ENCODE measurements at regions not wholly inside any gene's neighbourhood (a gene's known extent, or its start where the extent isn't known, plus 50 kb on each side); places are given as distances from the start of the nearest gene placed in this dataset.
"Not testable (repeated sequence)": the region's sequence is repeated elsewhere in the genome, so short reads cannot be mapped to it uniquely, and the experiment has no call there.

DNA sequence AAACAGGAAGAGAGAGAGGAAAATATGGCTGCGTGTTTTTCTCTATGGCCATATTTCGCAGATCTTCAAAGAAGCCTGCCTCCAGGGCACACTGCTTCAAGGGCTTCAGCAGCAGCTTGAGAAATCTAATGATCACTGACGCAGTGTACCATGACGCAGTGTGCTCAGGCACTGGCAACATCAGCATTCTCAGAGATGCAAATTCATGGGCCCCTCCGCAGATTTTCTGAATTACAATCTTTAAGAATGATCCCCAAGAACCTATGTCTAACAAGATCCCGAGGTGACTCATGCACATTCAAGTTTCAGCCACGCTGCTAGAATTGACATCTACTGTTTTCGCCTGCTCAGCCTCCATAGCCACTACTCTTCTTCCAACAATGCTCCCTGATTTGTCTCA lies 143.9 kb upstream of the ZNF366 start:
- DNase-seq (ENCODE audit: low read depth): no peak

DNA sequence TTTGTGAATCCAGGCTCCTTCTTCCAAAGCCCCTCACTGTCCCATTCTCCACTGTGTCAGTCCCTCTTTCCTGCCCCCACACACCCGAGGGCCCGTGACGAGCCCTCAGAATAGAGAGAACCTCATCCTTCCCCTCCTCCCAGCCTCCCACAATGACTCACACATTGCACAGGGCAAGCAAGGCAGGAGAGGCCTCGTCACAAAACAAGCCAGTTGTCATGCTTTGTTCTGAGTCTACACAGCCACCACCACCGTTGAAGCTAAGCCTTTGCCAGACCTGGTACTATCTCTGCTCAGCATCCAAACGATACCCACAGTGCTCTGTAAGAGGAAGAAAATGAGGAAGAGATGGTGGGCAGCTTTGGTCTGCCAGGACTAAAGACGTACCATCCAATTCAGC lies 142.2 kb upstream of the ZNF366 start:
- DNase-seq (ENCODE audit: low read depth): no peak

DNA sequence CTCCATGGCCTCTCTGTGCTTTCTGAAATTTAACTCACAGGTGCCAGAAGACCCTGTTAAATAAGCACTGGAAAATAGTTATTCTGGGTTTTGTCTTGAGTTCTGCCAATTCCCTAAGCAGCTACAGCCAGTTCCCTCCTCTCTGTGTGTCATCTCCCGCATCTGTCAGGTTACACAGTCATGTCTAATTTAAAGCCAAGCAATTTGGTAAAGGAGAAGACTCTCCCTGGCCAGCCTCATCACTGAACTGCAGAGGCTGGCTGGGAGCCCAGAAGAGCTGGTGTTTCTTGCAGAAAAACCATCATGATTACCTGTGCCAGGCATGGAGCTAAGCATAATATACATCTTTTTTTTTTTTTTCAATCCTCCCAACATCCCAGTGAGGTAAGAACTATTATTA lies 141.3 kb upstream of the ZNF366 start:
- DNase-seq (ENCODE audit: low read depth): no peak

DNA sequence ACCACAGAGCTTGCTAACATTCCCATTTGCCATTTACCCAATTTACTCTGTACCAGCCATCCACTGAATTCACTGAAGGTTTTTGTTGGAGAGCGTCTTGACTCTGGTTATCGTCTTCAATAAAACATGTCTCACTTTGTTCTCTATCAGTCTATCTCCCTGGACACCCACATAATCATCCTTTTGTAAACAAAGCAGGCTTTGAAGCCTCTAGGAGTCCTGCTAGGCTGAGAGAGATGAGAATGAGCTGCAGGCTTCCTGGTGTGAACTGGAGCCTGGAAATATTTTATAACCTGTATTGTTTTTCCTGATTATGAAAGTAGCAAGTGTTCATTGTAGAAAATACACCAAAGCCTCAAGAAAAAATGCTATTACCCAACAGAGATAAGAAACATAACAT lies 140.6 kb upstream of the ZNF366 start:
- DNase-seq (ENCODE audit: low read depth): no peak

DNA sequence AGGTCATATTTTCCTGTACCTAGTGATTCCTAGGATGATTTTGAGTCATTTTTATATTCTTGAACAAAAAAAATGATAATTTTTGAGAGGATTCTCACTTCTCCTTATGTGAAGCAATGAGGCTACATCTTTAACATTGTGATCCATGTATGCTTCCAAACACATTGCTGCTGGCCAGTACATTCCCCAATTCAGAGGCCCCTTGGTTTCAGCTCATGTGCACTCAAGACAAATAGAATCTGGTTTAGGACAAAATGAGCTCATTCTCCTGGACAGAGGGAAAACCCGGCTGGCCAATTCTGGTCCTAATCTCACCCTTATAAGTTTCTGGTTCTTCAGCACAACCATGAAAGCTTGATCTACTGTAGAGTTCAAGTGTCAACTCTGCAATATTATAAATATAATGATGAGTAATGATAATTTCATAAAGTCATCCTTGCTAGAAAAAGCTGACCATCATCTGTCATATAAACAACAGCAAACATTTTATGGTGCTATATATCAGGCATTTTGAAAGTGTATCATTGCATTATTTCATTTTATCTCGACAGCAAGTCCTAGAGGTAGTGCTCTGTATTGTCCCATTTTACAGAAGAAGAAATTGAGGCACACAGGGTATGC lies 139.1 kb upstream of the ZNF366 start:
- DNase-seq (ENCODE audit: low read depth): no peak

DNA sequence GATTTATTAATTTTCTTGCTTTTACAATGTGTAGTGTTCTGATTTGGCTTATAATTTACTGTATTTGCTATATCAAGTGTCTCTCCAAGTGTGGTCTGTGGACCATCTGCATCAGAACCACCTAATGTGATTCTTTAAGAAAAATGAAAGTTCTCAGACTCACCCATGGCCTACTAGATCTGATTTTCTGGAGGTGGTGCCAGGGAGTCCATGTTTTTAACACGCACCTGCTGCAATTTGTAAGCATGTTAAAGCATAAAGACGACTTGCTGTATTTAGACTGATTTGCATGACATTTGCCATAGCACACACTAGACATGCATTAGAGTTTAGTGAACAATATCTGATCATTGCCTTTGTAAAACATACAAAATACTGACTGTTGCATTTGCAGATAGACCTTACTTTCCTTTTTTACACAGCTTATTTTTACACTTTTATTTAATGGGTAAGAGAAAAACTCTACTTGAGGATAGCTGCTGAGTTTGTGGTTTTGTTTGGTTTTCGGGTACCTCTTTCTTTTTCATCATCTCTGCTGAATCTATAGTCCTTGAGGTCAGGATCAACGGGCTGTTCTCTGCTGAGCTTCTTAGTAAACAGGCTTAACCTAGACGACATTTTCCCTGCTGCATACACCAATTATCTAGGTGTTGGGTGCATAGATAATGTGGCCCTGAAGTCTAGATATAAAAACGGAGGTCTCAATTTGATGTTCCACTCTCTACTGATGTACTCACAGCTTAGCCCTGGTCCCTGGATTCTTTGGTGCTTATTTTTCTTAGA lies 138.0 kb upstream of the ZNF366 start:
- DNase-seq (ENCODE audit: low read depth): no peak

DNA sequence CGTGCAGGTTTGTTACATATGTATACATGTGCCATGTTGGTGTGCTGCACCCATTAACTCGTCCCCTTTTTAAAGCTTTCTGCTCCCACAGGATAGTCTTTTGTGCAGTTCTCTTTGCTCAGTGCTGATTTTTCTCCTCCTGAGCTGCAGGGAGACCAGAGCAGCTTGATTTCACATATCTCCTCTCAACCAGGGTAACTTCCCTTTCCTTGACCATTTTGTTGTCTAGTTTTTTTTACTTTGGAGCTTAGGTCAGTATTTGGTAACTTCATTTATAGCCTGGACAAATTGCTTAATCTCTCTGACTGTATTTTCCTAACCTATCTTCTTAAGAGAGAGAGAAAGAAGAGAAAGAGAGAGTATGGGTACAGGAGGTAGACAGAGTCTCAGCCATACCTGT lies 137.1 kb upstream of the ZNF366 start:
- DNase-seq (ENCODE audit: low read depth): no peak

DNA sequence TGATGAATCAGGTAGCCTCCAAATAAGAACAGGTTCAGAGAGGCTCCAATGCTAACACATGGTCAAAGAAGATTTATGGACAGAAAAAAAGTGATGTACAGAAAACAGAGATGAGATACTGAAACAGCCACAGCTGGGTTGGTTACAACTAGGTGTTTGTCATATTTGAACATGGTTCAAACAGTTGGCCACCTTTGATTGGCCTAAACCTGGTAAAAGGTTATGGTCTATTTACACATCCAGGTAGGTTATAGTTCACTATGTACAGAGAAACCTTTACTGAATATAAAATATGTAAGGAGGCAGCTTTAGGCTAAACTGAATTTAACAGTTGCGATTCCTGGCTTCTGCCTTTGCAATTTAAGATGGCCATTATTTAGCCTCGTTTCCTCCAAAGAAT lies 134.0 kb upstream of the ZNF366 start:
- DNase-seq (ENCODE audit: low read depth): no peak

DNA sequence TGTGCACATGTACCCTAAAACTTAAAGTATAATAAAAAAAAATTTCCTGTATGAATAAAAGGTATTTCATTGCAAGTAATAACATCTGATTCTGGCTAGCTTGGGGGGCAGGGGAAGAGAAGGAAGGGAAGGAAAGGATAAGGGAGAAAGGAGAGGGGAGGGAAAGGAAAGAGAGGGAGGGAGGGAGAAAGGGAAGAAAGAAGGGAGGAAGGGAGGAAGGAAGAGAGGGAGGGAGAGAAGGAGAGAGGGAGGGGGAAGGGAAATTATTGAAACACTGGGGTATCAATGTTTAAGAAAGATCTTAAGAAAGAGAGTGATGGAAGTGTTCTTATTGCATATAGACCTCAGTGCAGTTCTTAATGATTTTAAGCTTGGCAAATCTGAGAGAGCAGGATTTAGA lies 129.8 kb upstream of the ZNF366 start:
- DNase-seq (ENCODE audit: low read depth): no peak

DNA sequence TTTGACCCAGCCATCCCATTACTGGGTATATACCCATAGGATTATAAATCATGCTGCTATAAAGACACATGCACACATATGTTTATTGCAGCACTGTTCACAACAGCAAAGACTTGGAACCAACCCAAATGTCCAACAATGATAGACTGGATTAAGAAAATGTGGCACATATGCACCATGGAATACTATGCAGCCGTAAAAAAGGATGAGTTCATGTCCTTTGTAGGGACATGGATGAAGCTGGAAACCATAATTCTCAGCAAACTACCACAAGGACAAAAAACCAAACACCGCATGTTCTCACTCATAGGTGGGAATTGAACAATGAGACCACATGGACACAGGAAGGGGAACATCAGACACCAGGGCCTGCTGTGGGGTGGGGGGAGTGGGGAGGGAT lies 129.4 kb upstream of the ZNF366 start:
- DNase-seq (ENCODE audit: low read depth): not testable (repeated sequence)

DNA sequence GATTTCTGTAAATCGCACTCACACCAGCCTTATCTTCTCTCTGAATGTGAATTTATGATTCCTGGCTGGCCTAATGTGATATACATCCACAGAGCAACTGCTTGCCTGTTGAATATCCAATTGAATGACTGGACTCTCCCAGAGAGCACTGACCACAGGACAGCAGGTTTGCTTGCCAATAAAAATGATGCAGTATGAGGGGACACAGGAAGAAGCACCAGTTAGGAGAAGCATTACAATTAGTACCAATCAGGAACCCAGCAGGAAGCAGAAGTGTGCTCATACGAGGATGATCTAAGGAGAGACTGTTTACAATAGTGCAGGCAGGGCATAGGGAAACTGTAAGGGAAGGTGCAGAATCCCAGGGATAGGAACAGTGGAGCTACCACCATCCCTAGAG lies 127.2 kb upstream of the ZNF366 start:
- no peak for DNase-seq (ENCODE audit: low read depth)

DNA sequence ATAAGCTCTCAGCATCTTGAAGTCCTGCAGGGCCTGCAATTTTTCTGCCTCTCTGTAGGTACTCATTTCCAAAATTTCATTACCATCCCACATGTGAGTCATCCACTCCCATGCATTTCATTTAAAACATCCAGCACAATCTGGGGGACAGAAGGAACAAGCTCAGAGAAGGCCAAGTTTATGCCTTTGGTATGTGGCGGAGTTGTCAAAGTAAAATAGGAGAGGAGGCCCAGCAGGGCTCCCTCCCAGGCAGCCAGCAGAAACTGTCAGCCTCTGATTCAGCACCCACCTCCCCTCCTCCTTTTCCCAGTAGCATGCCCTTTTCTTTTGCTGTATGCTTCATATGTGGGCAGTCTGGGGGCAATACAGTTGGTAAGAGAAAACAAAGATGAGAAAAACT lies 126.4 kb upstream of the ZNF366 start:
- DNase-seq (ENCODE audit: low read depth): no peak

DNA sequence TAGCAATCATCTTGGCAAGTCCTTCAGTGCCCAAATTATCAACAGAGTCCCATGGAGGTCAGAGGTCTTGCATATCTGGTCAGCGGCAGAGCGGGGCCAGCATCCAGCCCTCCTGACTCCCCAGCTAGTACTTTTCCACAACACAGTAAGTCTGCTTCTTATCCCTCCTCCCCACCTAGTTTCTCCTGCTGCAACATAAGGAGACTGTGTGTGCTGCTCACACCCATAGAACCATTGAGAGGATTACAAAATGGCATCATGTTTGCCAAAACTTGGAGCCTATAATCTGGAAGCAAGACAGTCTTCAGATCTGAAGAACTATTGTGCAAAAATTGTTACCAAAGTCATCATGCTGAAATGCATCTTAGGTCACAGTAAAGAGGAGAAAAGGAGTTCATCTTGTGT lies 125.8 kb upstream of the ZNF366 start:
- DNase-seq (ENCODE audit: low read depth): no peak

DNA sequence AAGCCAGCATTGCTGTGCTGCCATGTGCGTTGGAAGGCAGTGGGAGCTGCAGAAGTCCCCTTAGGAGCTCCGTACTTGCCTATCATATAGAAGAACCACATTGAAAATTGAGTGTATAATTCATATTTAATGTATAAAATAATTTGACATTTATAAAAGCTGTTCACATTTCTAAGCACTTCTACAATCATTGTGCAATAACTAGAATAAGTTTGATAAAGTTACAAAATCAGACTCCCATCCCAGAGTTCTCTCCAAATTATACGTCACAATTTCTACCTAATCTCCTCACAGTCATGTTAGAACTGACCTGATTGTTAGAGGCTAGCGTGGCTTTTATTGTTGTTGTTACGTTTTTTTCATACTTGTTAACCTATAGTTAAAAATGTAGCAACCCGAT lies 123.5 kb upstream of the ZNF366 start:
- DNase-seq (ENCODE audit: low read depth): no peak

DNA sequence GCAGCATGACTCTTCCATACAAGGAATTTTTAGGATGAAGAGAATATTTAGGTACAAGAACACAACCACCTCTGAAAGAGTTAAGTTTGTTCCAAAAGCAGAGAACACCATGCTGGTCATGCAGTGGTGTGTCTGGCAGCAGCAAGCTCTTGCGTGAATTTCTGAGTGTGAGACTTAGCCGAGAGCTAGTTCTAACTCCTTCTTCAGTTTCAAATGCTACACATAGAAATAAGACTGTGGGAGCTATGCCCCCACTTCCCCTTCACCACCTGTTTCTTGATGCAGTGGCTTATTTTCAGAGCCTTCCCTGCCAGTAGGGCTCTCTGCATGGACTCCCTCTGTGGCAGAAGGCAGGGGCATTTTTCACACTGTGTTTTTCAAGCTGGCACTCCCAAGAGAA lies 122.9 kb upstream of the ZNF366 start:
- DNase-seq (ENCODE audit: low read depth): no peak

DNA sequence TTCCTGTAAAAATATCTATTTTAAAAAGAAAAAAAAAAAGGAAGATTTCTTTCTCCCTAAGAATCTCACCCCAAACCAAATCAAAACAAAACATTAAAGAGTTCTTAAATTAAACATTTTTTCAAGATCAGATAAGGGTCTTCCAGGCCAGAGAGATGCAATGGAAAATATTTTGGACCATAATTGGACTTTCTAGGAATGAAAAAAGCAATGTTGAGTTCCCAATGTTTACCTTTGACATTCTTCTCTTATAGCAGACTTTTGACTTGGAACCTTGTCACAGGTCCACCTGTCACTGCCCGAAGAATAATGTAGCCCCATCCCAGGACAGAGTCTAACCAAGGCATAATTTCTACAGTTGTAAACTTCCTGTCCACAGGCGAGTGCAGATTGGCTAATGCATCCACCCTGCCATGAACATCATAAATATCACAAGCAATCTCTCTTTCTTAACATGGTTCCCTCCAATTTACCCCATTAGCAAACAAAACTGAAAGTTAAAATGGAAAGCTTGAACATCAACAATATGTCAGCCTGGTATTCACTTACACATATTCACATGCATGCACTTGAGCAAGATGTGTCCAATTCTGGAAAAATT lies 121.7 kb upstream of the ZNF366 start:
- no peak for DNase-seq (ENCODE audit: low read depth)

DNA sequence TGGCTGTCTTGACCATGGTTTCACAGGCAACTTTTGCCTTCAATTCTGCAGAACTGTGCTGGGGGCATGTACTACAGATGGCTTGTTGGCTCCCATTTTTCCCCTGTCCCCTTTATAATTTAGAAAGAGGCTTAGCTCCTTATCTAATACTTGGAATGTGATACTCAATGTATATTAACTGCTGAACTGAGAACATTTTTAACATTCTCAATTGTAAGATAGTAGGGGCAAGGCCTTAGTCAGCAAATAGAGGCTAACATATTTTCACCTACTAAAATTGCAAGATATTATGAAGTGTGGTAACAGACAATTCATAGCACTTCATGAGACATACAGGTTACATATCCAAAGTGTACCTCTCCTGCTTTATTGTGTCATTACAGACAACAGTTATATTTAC lies 118.1 kb upstream of the ZNF366 start:
- no peak for DNase-seq (ENCODE audit: low read depth)

DNA sequence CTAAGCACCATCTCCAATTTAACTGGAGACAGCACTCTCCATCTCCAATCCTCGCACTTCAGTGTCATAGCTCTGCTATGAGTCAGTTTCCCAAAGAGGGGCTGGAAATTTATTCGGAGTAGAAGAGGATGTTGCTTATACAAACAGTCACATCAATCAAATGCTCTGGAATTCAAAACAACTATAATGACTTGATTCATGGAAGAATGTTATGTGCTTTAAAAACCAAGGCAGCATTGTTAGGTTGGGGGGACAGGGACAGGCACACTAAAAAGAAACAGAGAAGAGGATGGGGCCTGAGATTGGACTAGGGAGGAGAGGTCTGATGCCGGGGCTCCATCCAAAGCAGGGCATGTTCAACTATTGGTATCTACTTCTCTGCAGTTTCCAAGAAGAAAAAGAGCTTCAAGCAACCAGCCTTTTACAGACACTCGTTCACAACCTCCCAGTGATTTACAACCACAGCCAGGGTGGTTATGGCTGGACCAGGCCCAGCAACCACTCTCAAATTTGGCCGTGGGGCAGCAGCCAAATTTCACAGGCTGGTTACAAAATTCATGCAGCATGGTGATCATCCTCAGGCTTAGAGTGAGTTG lies 117.5 kb upstream of the ZNF366 start:
- no peak for DNase-seq (ENCODE audit: low read depth)

DNA sequence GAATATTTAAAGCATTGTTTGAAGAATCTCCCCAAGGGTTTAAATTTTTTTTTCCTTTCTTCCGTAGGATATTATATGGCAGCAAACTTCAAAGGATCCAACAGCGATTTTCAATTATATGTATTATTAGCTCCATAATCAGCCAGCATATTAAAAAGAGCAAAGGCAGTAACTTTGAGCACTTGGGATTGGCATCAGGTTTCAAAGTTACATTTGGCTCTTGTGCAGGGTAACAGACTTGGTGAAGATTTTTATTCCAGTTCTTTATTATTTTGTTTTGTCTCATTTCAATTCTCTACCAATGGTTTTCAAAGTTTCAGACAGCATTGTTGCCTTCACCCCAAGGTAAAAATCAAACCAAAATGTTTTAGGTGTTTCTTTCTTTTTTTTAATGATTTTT lies 116.7 kb upstream of the ZNF366 start:
- DNase-seq (ENCODE audit: low read depth): no peak

DNA sequence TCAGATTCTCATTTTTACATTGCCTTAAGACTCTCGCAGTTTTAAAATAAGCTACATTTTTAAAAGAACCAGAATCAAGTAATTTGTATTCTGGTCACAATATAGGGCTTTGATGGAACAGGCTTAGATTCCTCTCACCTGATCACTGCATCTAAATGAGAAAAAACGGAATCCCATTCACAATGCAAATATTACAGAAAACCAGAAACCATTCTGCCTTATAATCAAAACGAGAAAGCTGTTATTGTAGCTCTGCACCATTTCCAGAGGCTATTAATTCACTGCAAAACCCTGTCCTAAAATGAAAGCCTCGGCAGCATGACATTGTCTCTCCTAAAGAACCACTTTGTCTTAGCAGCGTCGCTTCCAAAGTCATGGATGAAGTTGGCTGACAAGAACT lies 116.1 kb upstream of the ZNF366 start:
- DNase-seq (ENCODE audit: low read depth): no peak

DNA sequence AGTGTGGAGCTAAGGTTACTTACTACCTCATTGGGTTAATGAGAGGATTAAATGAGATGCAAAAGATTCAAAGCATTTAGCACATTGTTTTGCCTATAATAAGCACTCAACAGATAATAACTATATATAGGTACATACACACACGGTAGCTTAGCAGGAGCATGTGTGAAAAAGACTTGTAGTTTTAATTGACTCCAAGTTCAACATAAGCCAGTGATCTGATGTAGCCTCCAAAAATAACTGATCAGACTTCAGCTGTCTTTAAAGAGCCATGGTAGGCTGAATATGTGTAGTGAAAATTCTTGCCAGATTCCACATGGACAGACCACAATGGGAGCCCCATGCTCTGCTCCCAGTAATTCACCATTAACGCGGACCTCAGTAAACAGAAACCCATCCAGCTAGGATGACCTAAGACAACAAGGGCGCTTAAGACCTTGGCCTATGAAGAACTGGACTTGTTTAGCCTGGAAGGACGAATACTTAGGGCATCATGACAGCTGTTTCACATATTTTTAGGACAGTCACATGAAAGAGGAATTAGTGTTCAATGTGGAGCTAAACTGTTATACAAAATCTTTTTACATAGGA lies 115.1 kb upstream of the ZNF366 start:
- DNase-seq (ENCODE audit: low read depth): no peak

DNA sequence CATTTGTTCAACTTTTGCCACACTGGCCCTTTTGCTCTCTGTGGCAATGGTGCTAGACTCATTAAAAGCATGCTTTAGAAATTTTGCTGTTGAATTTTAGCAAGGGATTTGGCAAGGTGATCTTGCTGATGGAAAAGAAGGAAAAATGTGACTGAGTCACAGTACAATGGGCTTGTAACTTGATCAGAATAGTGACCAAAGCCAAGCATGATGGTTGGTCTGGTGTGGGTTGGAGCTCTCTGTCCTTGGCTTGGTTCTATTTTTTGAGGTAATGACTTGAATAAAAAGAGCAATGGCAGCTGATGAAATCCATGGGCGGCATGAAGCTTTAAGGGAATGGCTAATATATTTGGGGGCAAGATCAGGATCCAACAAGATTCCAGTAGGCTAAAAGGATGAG lies 114.4 kb upstream of the ZNF366 start:
- DNase-seq (ENCODE audit: low read depth): no peak

DNA sequence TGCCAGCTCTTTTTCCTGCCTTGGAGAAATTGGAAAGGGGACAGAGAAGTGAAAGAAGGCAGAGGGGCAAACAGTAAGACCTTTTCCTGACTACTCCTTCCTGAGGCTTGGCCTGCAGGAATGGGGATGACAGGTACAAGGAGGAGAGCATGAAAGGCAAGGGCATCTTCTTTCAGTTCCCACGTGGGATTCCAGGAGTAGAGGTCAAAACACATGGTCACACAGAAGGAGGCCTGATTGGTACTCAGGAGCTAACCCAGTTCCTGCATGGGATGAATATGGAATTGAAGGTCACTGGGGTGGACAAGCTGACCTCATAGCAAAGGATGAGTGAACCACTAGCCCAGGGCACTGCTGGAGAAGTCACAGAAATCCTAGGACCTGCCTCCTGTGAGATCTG lies 112.5 kb upstream of the ZNF366 start:
- DNase-seq (ENCODE audit: low read depth): no peak

Measured in activated gamma-delta T cell treated with anti-CD3 and anti-CD28 coated beads, Interleukin-2, amount 50 U/mL, for 16 hours (primary cell).